ENCODE measurements at regions not wholly inside any gene's neighbourhood (a gene's known extent, or its start where the extent isn't known, plus 50 kb on each side); places are given as distances from the start of the nearest gene placed in this dataset.

GRCh38 chr6:44043479-44044153 is 83.6 kb downstream of the MRPL14 start:
- ATAC-seq (ENCODE audit: insufficient read depth, low FRiP score), result no peak
- Histone ChIP-seq H3K4me3 (no peak overlapping the region), H3K27me3 (ENCODE audit: control insufficient read depth in 3 of 3, insufficient read depth in 3 of 3, low read length in 2 of 3) (no peaks in the 10 kb centered on the region), H3K9ac (ENCODE audit: insufficient read depth in 1 of 2, low read length in 2 of 2) (no peak overlapping the region), H3K27ac (ENCODE audit: low read depth in 1 of 2, low read length in 1 of 2) (no peak overlapping the region), H3K9me3 (ENCODE audit: control insufficient read depth in 4 of 4, insufficient read depth in 3 of 4, low read length in 3 of 4) (no peaks in the 10 kb centered on the region), H3K4me1 (ENCODE audit: control insufficient read depth in 5 of 5, insufficient read depth in 5 of 5, low read length in 5 of 5) (peaks cover 0 to 17% (median 6%) of the 10 kb centered on the region in 5 donors), H3K36me3 (ENCODE audit: control insufficient read depth in 4 of 4, insufficient read depth in 4 of 4, low read length in 4 of 4) (no peaks in the 10 kb centered on the region)
- no peak for TF ChIP-seq CTCF (IDR thresholded peaks at IDR 0.05; ENCODE audit: control extremely low read depth, extremely low read depth)
- WGBS, 2 donors, result 83 to 90% methylated on average over 2 of the region's 2 CpGs
- peak; percentile 45 to 58 (median 58) for DNase-seq

GRCh38 chr6:44042989-44043478 is 84.2 kb downstream of the MRPL14 start:
- Histone ChIP-seq H3K27me3 (ENCODE audit: control insufficient read depth in 3 of 3, insufficient read depth in 3 of 3, low read length in 2 of 3) (no peaks in the 10 kb centered on the region), H3K4me3 (no peak overlapping the region), H3K9ac (ENCODE audit: insufficient read depth in 1 of 2, low read length in 2 of 2) (no peak overlapping the region), H3K27ac (ENCODE audit: low read depth in 1 of 2, low read length in 1 of 2) (no peak overlapping the region), H3K4me1 (ENCODE audit: control insufficient read depth in 5 of 5, insufficient read depth in 5 of 5, low read length in 5 of 5) (peaks cover 0 to 17% (median 6%) of the 10 kb centered on the region in 5 donors), H3K36me3 (ENCODE audit: control insufficient read depth in 4 of 4, insufficient read depth in 4 of 4, low read length in 4 of 4) (no peaks in the 10 kb centered on the region), H3K9me3 (ENCODE audit: control insufficient read depth in 4 of 4, insufficient read depth in 3 of 4, low read length in 3 of 4) (no peaks in the 10 kb centered on the region)
- DNase-seq (no peak), ATAC-seq (ENCODE audit: insufficient read depth, low FRiP score) (no peak)
- WGBS, 2 donors, result 60 to 78% methylated on average over 1 of the region's 1 CpG
- TF ChIP-seq CTCF (IDR thresholded peaks at IDR 0.05; ENCODE audit: control extremely low read depth, extremely low read depth), result no peak

- H3K4me1 ChIP-seq (ENCODE audit: control insufficient read depth in 5 of 5, insufficient read depth in 5 of 5, low read length in 5 of 5), result peaks cover 0 to 17% (median 6%) of the 10 kb centered on the region in 5 donors
- H3K36me3 ChIP-seq (ENCODE audit: control insufficient read depth in 4 of 4, insufficient read depth in 4 of 4, low read length in 4 of 4), result no peaks in the 10 kb centered on the region
- no peak overlapping the region for H3K9ac ChIP-seq (ENCODE audit: insufficient read depth in 1 of 2, low read length in 2 of 2)
- no peaks in the 10 kb centered on the region for H3K27me3 ChIP-seq (ENCODE audit: control insufficient read depth in 3 of 3, insufficient read depth in 3 of 3, low read length in 2 of 3)
- DNase-seq, result no peak
- no peak overlapping the region for H3K27ac ChIP-seq (ENCODE audit: low read depth in 1 of 2, low read length in 1 of 2)
- ATAC-seq (ENCODE audit: insufficient read depth, low FRiP score), result no peak
- WGBS, 2 donors, result 92 to 94% methylated on average over 4 of the region's 4 CpGs
- TF ChIP-seq CTCF (IDR thresholded peaks at IDR 0.05; ENCODE audit: control extremely low read depth, extremely low read depth), result no peak
- H3K4me3 ChIP-seq, result no peak overlapping the region
- no peaks in the 10 kb centered on the region for H3K9me3 ChIP-seq (ENCODE audit: control insufficient read depth in 4 of 4, insufficient read depth in 3 of 4, low read length in 3 of 4)
Measured at GRCh38 chr6:44042261-44042988, 84.8 kb downstream of the MRPL14 start.

All from lung (tissue), 11 donors.